Large intestine (tissue), 3 donors: ENCODE measurements at regions not wholly inside any gene's neighbourhood (a gene's known extent, or its start where the extent isn't known, plus 50 kb on each side); places are given as distances from the start of the nearest gene placed in this dataset.

Source experiments
- DNase-seq, 2 donors: peaks; one replicate each; pipeline versions ENCODE4 v3.0.0 to v3.0.0-alpha.2; 2013
- H3K27ac ChIP-seq: one replicate; pipeline ENCODE4 v1.5.1; 2013; ENCODE audit warnings: low read length
- H3K27me3 ChIP-seq: 2 replicates; pipeline ENCODE4 v1.6.1; 2013; ENCODE audit warnings: low read length; ENCODE audit not compliant: control insufficient read depth, insufficient read depth
- H3K36me3 ChIP-seq: 2 replicates; pipeline ENCODE4 v1.6.1; 2013; ENCODE audit warnings: low read length; ENCODE audit not compliant: control insufficient read depth, insufficient read depth
- H3K4me1 ChIP-seq: one replicate; pipeline ENCODE4 v1.6.1; 2013; ENCODE audit warnings: low read length; ENCODE audit not compliant: control insufficient read depth, insufficient read depth
- H3K4me3 ChIP-seq: one replicate; pipeline ENCODE4 v1.5.1; 2013; ENCODE audit warnings: low read length
- H3K9me3 ChIP-seq: one replicate; pipeline ENCODE4 v1.6.1; 2013; ENCODE audit warnings: mild to moderate bottlenecking, low read depth, low read length, moderate library complexity; ENCODE audit not compliant: control insufficient read depth
- WGBS: methylation state at CpG from one replicate; pipeline ENCODE4 v1.1.5; 2013; ENCODE audit warnings: low lambda C conversion rate; ENCODE audit not compliant: insufficient coverage; 5-methylcytosine and 5-hydroxymethylcytosine counted together

GRCh38 chr6:137415127-137415833 is 78.9 kb downstream of the OLIG3 start:
- Histone ChIP-seq H3K27ac (no peak overlapping the region), H3K27me3 (no peaks in the 10 kb centered on the region), H3K36me3 (no peaks in the 10 kb centered on the region), H3K4me3 (peak overlapping the region; percentile 27), H3K4me1 (peaks cover 6% of the 10 kb centered on the region), H3K9me3 (no peaks in the 10 kb centered on the region)
- WGBS = 50% methylated on average over 2 of the region's 25 CpGs
- peak; percentile 35 to 66 for DNase-seq

GRCh38 chr6:137414599-137414998 is 79.6 kb downstream of the OLIG3 start:
- H3K4me1 ChIP-seq = peaks cover 12% of the 10 kb centered on the region
- H3K4me3 ChIP-seq = no peak overlapping the region
- no peaks in the 10 kb centered on the region for H3K36me3 ChIP-seq
- no peaks in the 10 kb centered on the region for H3K27me3 ChIP-seq
- 100% methylated on average over 1 of the region's 7 CpGs for WGBS
- DNase-seq = peak in 1 of 2 donors; percentile 8
- no peak overlapping the region for H3K27ac ChIP-seq
- H3K9me3 ChIP-seq = no peaks in the 10 kb centered on the region

- Histone ChIP-seq H3K4me3 (no peak overlapping the region), H3K9me3 (no peaks in the 10 kb centered on the region), H3K4me1 (peaks cover 12% of the 10 kb centered on the region), H3K36me3 (no peaks in the 10 kb centered on the region), H3K27ac (no peak overlapping the region), H3K27me3 (no peaks in the 10 kb centered on the region)
- peak in 1 of 2 donors; percentile 15 for DNase-seq
- WGBS = no CpG with 5 or more reads among the region's 3 CpGs
Measured at GRCh38 chr6:137413482-137413881, 80.7 kb downstream of the OLIG3 start.

GRCh38 chr6:137412562-137412961 is 81.6 kb downstream of the OLIG3 start:
- H3K4me1 ChIP-seq = peaks cover 12% of the 10 kb centered on the region
- H3K9me3 ChIP-seq = no peaks in the 10 kb centered on the region
- no peak for DNase-seq
- no peak overlapping the region for H3K27ac ChIP-seq
- no peak overlapping the region for H3K4me3 ChIP-seq
- H3K36me3 ChIP-seq = no peaks in the 10 kb centered on the region
- no peaks in the 10 kb centered on the region for H3K27me3 ChIP-seq
- no CpG with 5 or more reads among the region's 4 CpGs for WGBS

GRCh38 chr6:137409266-137409777 is 84.9 kb downstream of the OLIG3 start:
- Histone ChIP-seq H3K4me1 (peaks cover 8% of the 10 kb centered on the region), H3K9me3 (no peaks in the 10 kb centered on the region), H3K4me3 (no peak overlapping the region), H3K27ac (peak overlapping the region; percentile 72), H3K36me3 (no peaks in the 10 kb centered on the region), H3K27me3 (no peaks in the 10 kb centered on the region)
- WGBS = no CpG with 5 or more reads among the region's 2 CpGs
- peak; percentile 44 to 83 for DNase-seq

- no peak overlapping the region for H3K4me3 ChIP-seq
- no peaks in the 10 kb centered on the region for H3K27me3 ChIP-seq
- WGBS = no CpG with 5 or more reads among the region's 1 CpG
- peaks cover 7% of the 10 kb centered on the region for H3K4me1 ChIP-seq
- H3K9me3 ChIP-seq = no peaks in the 10 kb centered on the region
- H3K27ac ChIP-seq = no peak overlapping the region
- DNase-seq = no peak
- H3K36me3 ChIP-seq = no peaks in the 10 kb centered on the region
Measured at GRCh38 chr6:137407816-137408215, 86.4 kb downstream of the OLIG3 start.

- no peaks in the 10 kb centered on the region for H3K27me3 ChIP-seq
- no peaks in the 10 kb centered on the region for H3K9me3 ChIP-seq
- no peak overlapping the region for H3K4me3 ChIP-seq
- H3K27ac ChIP-seq = no peak overlapping the region
- no peak for DNase-seq
- peaks cover 7% of the 10 kb centered on the region for H3K4me1 ChIP-seq
- no peaks in the 10 kb centered on the region for H3K36me3 ChIP-seq
Measured at GRCh38 chr6:137405806-137406205, 88.4 kb downstream of the OLIG3 start.

- no peaks in the 10 kb centered on the region for H3K36me3 ChIP-seq
- H3K9me3 ChIP-seq = no peaks in the 10 kb centered on the region
- no peaks in the 10 kb centered on the region for H3K4me1 ChIP-seq
- WGBS = 100% methylated on average over 1 of the region's 2 CpGs
- no peak for DNase-seq
- H3K27ac ChIP-seq = no peak overlapping the region
- H3K4me3 ChIP-seq = no peak overlapping the region
- H3K27me3 ChIP-seq = no peaks in the 10 kb centered on the region
Measured at GRCh38 chr6:137403855-137404254, 90.3 kb downstream of the OLIG3 start.

GRCh38 chr6:137403443-137403842 is 90.8 kb downstream of the OLIG3 start:
- H3K27me3 ChIP-seq = no peaks in the 10 kb centered on the region
- H3K9me3 ChIP-seq = no peaks in the 10 kb centered on the region
- DNase-seq = no peak
- no peak overlapping the region for H3K27ac ChIP-seq
- H3K4me3 ChIP-seq = no peak overlapping the region
- H3K36me3 ChIP-seq = no peaks in the 10 kb centered on the region
- WGBS = no CpG with 5 or more reads among the region's 6 CpGs
- H3K4me1 ChIP-seq = no peaks in the 10 kb centered on the region

GRCh38 chr6:137402143-137402680 is 92.0 kb downstream of the OLIG3 start:
- no peaks in the 10 kb centered on the region for H3K4me1 ChIP-seq
- H3K4me3 ChIP-seq = no peak overlapping the region
- DNase-seq = no peak
- H3K9me3 ChIP-seq = no peaks in the 10 kb centered on the region
- no peaks in the 10 kb centered on the region for H3K27me3 ChIP-seq
- no peaks in the 10 kb centered on the region for H3K36me3 ChIP-seq
- WGBS = 10% methylated on average over 1 of the region's 2 CpGs
- H3K27ac ChIP-seq = no peak overlapping the region

- Histone ChIP-seq H3K36me3 (no peaks in the 10 kb centered on the region), H3K4me1 (no peaks in the 10 kb centered on the region), H3K27me3 (no peaks in the 10 kb centered on the region), H3K27ac (no peak overlapping the region), H3K4me3 (no peak overlapping the region), H3K9me3 (no peaks in the 10 kb centered on the region)
- 94% methylated on average over 3 of the region's 4 CpGs for WGBS
- DNase-seq = no peak
Measured at GRCh38 chr6:137401088-137401487, 93.1 kb downstream of the OLIG3 start.
